ENCODE measurements at regions not wholly inside any gene's neighbourhood (a gene's known extent, or its start where the extent isn't known, plus 50 kb on each side); places are given as distances from the start of the nearest gene placed in this dataset.
"Not testable (repeated sequence)": the region's sequence is repeated elsewhere in the genome, so short reads cannot be mapped to it uniquely, and the experiment has no call there.

- Histone ChIP-seq H3K27ac (no peak overlapping the region), H3K4me1 (replicated peaks) (peaks cover 13% of the 10 kb centered on the region; the same call in 1 of the 2 replicates), H3K9me3 (replicated peaks) (no peaks in the 10 kb centered on the region), H3K27me3 (replicated peaks) (no peaks in the 10 kb centered on the region), H3K36me3 (no peaks in the 10 kb centered on the region), H3K4me3 (no peak overlapping the region)
- no peak for DNase-seq (ENCODE audit: low read depth in 1 of 2, low spot score in 2 of 2)
These were observed 510.5 kb downstream of the CCSER2 start for GRCh38 chr10:84838851-84839250.

GRCh38 chr10:84842593-84842992 is 514.2 kb downstream of the CCSER2 start:
- DNase-seq (ENCODE audit: low read depth in 1 of 2, low spot score in 2 of 2): no peak
- H3K4me1 ChIP-seq (replicated peaks): peaks cover 10% of the 10 kb centered on the region; the same call in 1 of the 2 replicates
- H3K27ac ChIP-seq: no peak overlapping the region
- H3K27me3 ChIP-seq (replicated peaks): no peaks in the 10 kb centered on the region
- H3K36me3 ChIP-seq: no peaks in the 10 kb centered on the region
- no peaks in the 10 kb centered on the region for H3K9me3 ChIP-seq (replicated peaks)
- H3K4me3 ChIP-seq: no peak overlapping the region

GRCh38 chr10:84844461-84844860 is 516.1 kb downstream of the CCSER2 start:
- no peaks in the 10 kb centered on the region for H3K9me3 ChIP-seq (replicated peaks)
- no peaks in the 10 kb centered on the region for H3K27me3 ChIP-seq (replicated peaks)
- no peaks in the 10 kb centered on the region for H3K4me1 ChIP-seq (replicated peaks)
- no peaks in the 10 kb centered on the region for H3K36me3 ChIP-seq
- DNase-seq (ENCODE audit: low read depth in 1 of 2, low spot score in 2 of 2): no peak
- H3K4me3 ChIP-seq: no peak overlapping the region
- no peak overlapping the region for H3K27ac ChIP-seq

GRCh38 chr10:84845628-84846261 is 517.4 kb downstream of the CCSER2 start:
- H3K9me3 ChIP-seq (replicated peaks): no peaks in the 10 kb centered on the region
- H3K4me1 ChIP-seq (replicated peaks): no peaks in the 10 kb centered on the region
- peak in 1 of 2 experiments; percentile 41 for DNase-seq (ENCODE audit: low read depth in 1 of 2, low spot score in 2 of 2)
- no peaks in the 10 kb centered on the region for H3K36me3 ChIP-seq
- no peak overlapping the region for H3K27ac ChIP-seq
- H3K4me3 ChIP-seq: no peak overlapping the region
- no peaks in the 10 kb centered on the region for H3K27me3 ChIP-seq (replicated peaks)

- H3K27me3 ChIP-seq (replicated peaks): no peaks in the 10 kb centered on the region
- DNase-seq (ENCODE audit: low read depth in 1 of 2, low spot score in 2 of 2): no peak
- H3K27ac ChIP-seq: no peak overlapping the region
- no peak overlapping the region for H3K4me3 ChIP-seq
- H3K36me3 ChIP-seq: no peaks in the 10 kb centered on the region
- H3K4me1 ChIP-seq (replicated peaks): 0 out of 2 replicates have a peak, but pooled peaks cover 5% of the 10 kb centered on the region
- no peaks in the 10 kb centered on the region for H3K9me3 ChIP-seq (replicated peaks)
These were observed 518.4 kb downstream of the CCSER2 start for GRCh38 chr10:84846658-84847316.

GRCh38 chr10:84848967-84849366 is 520.6 kb downstream of the CCSER2 start:
- 0 out of 2 replicates have a peak, but pooled peaks cover 5% of the 10 kb centered on the region for H3K4me1 ChIP-seq (replicated peaks)
- DNase-seq (ENCODE audit: low read depth in 1 of 2, low spot score in 2 of 2): no peak
- H3K36me3 ChIP-seq: no peaks in the 10 kb centered on the region
- no peak overlapping the region for H3K4me3 ChIP-seq
- no peaks in the 10 kb centered on the region for H3K9me3 ChIP-seq (replicated peaks)
- H3K27me3 ChIP-seq (replicated peaks): no peaks in the 10 kb centered on the region
- H3K27ac ChIP-seq: no peak overlapping the region

- H3K4me1 ChIP-seq (replicated peaks): 0 out of 2 replicates have a peak, but pooled peaks cover 5% of the 10 kb centered on the region
- no peaks in the 10 kb centered on the region for H3K27me3 ChIP-seq (replicated peaks)
- H3K27ac ChIP-seq: no peak overlapping the region
- H3K36me3 ChIP-seq: no peaks in the 10 kb centered on the region
- H3K9me3 ChIP-seq (replicated peaks): no peaks in the 10 kb centered on the region
- no peak for DNase-seq (ENCODE audit: low read depth in 1 of 2, low spot score in 2 of 2)
- H3K4me3 ChIP-seq: no peak overlapping the region
These were observed 522.4 kb downstream of the CCSER2 start for GRCh38 chr10:84850826-84851225.

GRCh38 chr10:84854439-84854838 is 526.0 kb downstream of the CCSER2 start:
- H3K9me3 ChIP-seq (replicated peaks): no peaks in the 10 kb centered on the region
- H3K27ac ChIP-seq: no peak overlapping the region
- H3K4me1 ChIP-seq (replicated peaks): 0 out of 2 replicates have a peak, but pooled peaks cover 5% of the 10 kb centered on the region

GRCh38 chr10:84860855-84861254 is 532.5 kb downstream of the CCSER2 start:
- Histone ChIP-seq H3K27me3 (replicated peaks) (no peaks in the 10 kb centered on the region), H3K36me3 (no peaks in the 10 kb centered on the region)

More at GRCh38 chr10:84854439-84854838, 526.0 kb downstream of the CCSER2 start:
- no peaks in the 10 kb centered on the region for H3K36me3 ChIP-seq
- DNase-seq (ENCODE audit: low read depth in 1 of 2, low spot score in 2 of 2): no peak
- no peak overlapping the region for H3K4me3 ChIP-seq
- H3K27me3 ChIP-seq (replicated peaks): no peaks in the 10 kb centered on the region

GRCh38 chr10:84862551-84862950 is 534.2 kb downstream of the CCSER2 start:
- H3K9me3 ChIP-seq (replicated peaks): no peaks in the 10 kb centered on the region
- no peaks in the 10 kb centered on the region for H3K4me1 ChIP-seq (replicated peaks)
- no peaks in the 10 kb centered on the region for H3K27me3 ChIP-seq (replicated peaks)
- no peak overlapping the region for H3K27ac ChIP-seq
- no peaks in the 10 kb centered on the region for H3K36me3 ChIP-seq
- no peak for DNase-seq (ENCODE audit: low read depth in 1 of 2, low spot score in 2 of 2)
- no peak overlapping the region for H3K4me3 ChIP-seq

More at GRCh38 chr10:84860855-84861254, 532.5 kb downstream of the CCSER2 start:
- H3K27ac ChIP-seq: no peak overlapping the region
- no peaks in the 10 kb centered on the region for H3K9me3 ChIP-seq (replicated peaks)
- no peak for DNase-seq (ENCODE audit: low read depth in 1 of 2, low spot score in 2 of 2)
- H3K4me3 ChIP-seq: no peak overlapping the region
- no peaks in the 10 kb centered on the region for H3K4me1 ChIP-seq (replicated peaks)

- DNase-seq (ENCODE audit: low read depth in 1 of 2, low spot score in 2 of 2): no peak
- Histone ChIP-seq H3K27me3 (replicated peaks) (no peaks in the 10 kb centered on the region), H3K9me3 (replicated peaks) (no peaks in the 10 kb centered on the region), H3K27ac (no peak overlapping the region), H3K36me3 (no peaks in the 10 kb centered on the region), H3K4me1 (replicated peaks) (no peaks in the 10 kb centered on the region), H3K4me3 (no peak overlapping the region)
These were observed 535.3 kb downstream of the CCSER2 start for GRCh38 chr10:84863675-84864074.

GRCh38 chr10:84876116-84876999 is 548.0 kb downstream of the CCSER2 start:
- Histone ChIP-seq H3K4me1 (replicated peaks) (peaks cover 28% of the 10 kb centered on the region), H3K27me3 (replicated peaks) (no peaks in the 10 kb centered on the region), H3K36me3 (no peaks in the 10 kb centered on the region), H3K27ac (no peak overlapping the region), H3K9me3 (replicated peaks) (no peaks in the 10 kb centered on the region; the same call in 1 of the 2 replicates), H3K4me3 (no peak overlapping the region)
- DNase-seq (ENCODE audit: low read depth in 1 of 2, low spot score in 2 of 2): no peak

- H3K4me3 ChIP-seq: no peak overlapping the region
- H3K27ac ChIP-seq: peak overlapping the region; percentile 39
- no peaks in the 10 kb centered on the region for H3K36me3 ChIP-seq
- no peak for DNase-seq (ENCODE audit: low read depth in 1 of 2, low spot score in 2 of 2)
- no peaks in the 10 kb centered on the region for H3K27me3 ChIP-seq (replicated peaks)
- no peaks in the 10 kb centered on the region for H3K9me3 ChIP-seq (replicated peaks)
- H3K4me1 ChIP-seq (replicated peaks): peaks cover 24% of the 10 kb centered on the region
These were observed 551.6 kb downstream of the CCSER2 start for GRCh38 chr10:84879991-84880390.

GRCh38 chr10:84881696-84882095 is 553.3 kb downstream of the CCSER2 start:
- H3K9me3 ChIP-seq (replicated peaks); H3K36me3 ChIP-seq; H3K27me3 ChIP-seq (replicated peaks); DNase-seq (ENCODE audit: low read depth in 1 of 2, low spot score in 2 of 2); H3K27ac ChIP-seq; H3K4me3 ChIP-seq: not testable (repeated sequence)
- H3K4me1 ChIP-seq (replicated peaks): peaks cover 24% of the 10 kb centered on the region

Data from SJSA1 (cell line).